H1 (cell line): ENCODE measurements at regions not wholly inside any gene's neighbourhood (a gene's known extent, or its start where the extent isn't known, plus 50 kb on each side); places are given as distances from the start of the nearest gene placed in this dataset.

Experiments
- CTCF ChIA-PET: fragments of 300-600 bp; sonication (Branson Sonifier 250); formaldehyde crosslinking; loops from one replicate; lab custom pipeline; 2021; ENCODE audit not compliant: partially characterized antibody; lab: Charles Lee
- POLR2A ChIA-PET: fragments of 300-600 bp; sonication (Branson Sonifier 250); formaldehyde crosslinking; loops from one replicate; lab custom pipeline; 2021; ENCODE audit warnings: inconsistent platforms; ENCODE audit not compliant: partially characterized antibody; lab: Charles Lee
- DNase-seq, 2 experiments: peaks; one replicate each; pipeline versions ENCODE4 v3.0.0 to v3.0.0-alpha.2; 2010 to 2022; ENCODE audit warnings: low spot score in 2 of 2, low read depth in 1 of 2, mixed read lengths in 1 of 2
- FAIRE-seq: peaks from 2 replicates; lab custom pipeline; 2011; peaks lifted over from hg19 to GRCh38; lab: Jason Lieb, UNC
- H2AFZ ChIP-seq: 2 replicates; pipeline ENCODE4 v1.8.1; 2012; ENCODE audit warnings: low read length, inconsistent platforms
- H2AK5ac ChIP-seq: 2 replicates; pipeline ENCODE4 v1.6.1; 2013; ENCODE audit warnings: low read depth, low read length
- H2BK120ac ChIP-seq: replicated peaks from 2 replicates; pipeline ENCODE3; 2013; ENCODE audit warnings: low read depth, low read length, inconsistent platforms
- H2BK12ac ChIP-seq: 2 replicates; pipeline ENCODE4 v1.6.1; 2013; ENCODE audit warnings: low read depth, low read length
- H2BK15ac ChIP-seq: 2 replicates; pipeline ENCODE4 v1.6.1; 2013; ENCODE audit warnings: low read length
- H2BK20ac ChIP-seq: 2 replicates; pipeline ENCODE4 v1.6.1; 2013; ENCODE audit warnings: low read length
- H2BK5ac ChIP-seq: 2 replicates; pipeline ENCODE4 v1.6.1; 2013; ENCODE audit warnings: low read depth, low read length
- H3K14ac ChIP-seq: 2 replicates; pipeline ENCODE4 v1.6.1; 2013; ENCODE audit warnings: inconsistent platforms; ENCODE audit not compliant: insufficient read length
- H3K18ac ChIP-seq: 2 replicates; pipeline ENCODE4 v1.6.1; 2013; ENCODE audit warnings: low read length; ENCODE audit errors: extremely low read depth
- H3K23ac ChIP-seq: 2 replicates; pipeline ENCODE4 v1.6.1; 2013; ENCODE audit warnings: inconsistent platforms; ENCODE audit not compliant: insufficient read length
- H3K23me2 ChIP-seq: 2 replicates; pipeline ENCODE4 v1.6.1; 2013; ENCODE audit warnings: low read depth, low read length
- H3K27ac ChIP-seq: 2 replicates; pipeline ENCODE4 v1.6.1; 2011; ENCODE audit warnings: low read depth, low read length, inconsistent platforms
- H3K27me3 ChIP-seq, 4 experiments: replicated peaks in 1 of 4; 1 replicate in 1 of 4; 2 replicates in 3 of 4; pipeline versions ENCODE4 v1.6.1 to v1.8.1; 2011 to 2013; ENCODE audit warnings: low read length in 3 of 4, mild to moderate bottlenecking in 3 of 4, inconsistent platforms in 2 of 4, mixed read lengths in 2 of 4, moderate library complexity in 1 of 4; ENCODE audit not compliant: control insufficient read depth in 3 of 4, insufficient read depth in 3 of 4; ENCODE audit errors: extremely low read depth in 1 of 4
- H3K36me3 ChIP-seq, 4 experiments: 2 replicates each; pipeline versions ENCODE4 v1.6.1 to v1.8.1; 2011 to 2013; ENCODE audit warnings: mild to moderate bottlenecking in 4 of 4, low read length in 3 of 4, moderate library complexity in 2 of 4, control low read depth in 1 of 4, inconsistent platforms in 1 of 4; ENCODE audit not compliant: insufficient read depth in 4 of 4, control insufficient read depth in 2 of 4
- H3K4ac ChIP-seq: replicated peaks from 2 replicates; pipeline ENCODE3; 2013; ENCODE audit warnings: low read length, low read depth, mixed read lengths, inconsistent platforms; ENCODE audit not compliant: insufficient read length
- H3K4me1 ChIP-seq, 4 experiments: replicated peaks in 1 of 4; 1 replicate in 1 of 4; 2 replicates in 3 of 4; pipeline versions ENCODE4 v1.6.1 to v1.8.1; 2011 to 2013; ENCODE audit warnings: low read length in 3 of 4, inconsistent platforms in 2 of 4, mixed read lengths in 1 of 4; ENCODE audit not compliant: insufficient read depth in 4 of 4, control insufficient read depth in 3 of 4
- H3K4me2 ChIP-seq, 2 experiments: 2 replicates each; pipeline versions ENCODE4 v1.6.1 to v1.8.1; 2011 to 2013; ENCODE audit warnings: low read depth in 2 of 2, low read length in 2 of 2, control low read depth in 1 of 2, inconsistent platforms in 1 of 2, mild to moderate bottlenecking in 1 of 2; ENCODE audit not compliant: insufficient read depth in 1 of 2
- H3K4me3 ChIP-seq, 4 experiments: fragments of 200-600, 300-600 bp in 1 of 4; sonication (generic), shearing (Covaris generic), sonication (Bioruptor Twin) in 1 of 4; 2 replicates each; pipeline versions ENCODE4 v1.5.1 to v1.8.1; 2011 to 2016; ENCODE audit warnings: low read length in 4 of 4, low read depth in 3 of 4, control low read depth in 2 of 4, inconsistent platforms in 2 of 4, mild to moderate bottlenecking in 2 of 4, mixed read lengths in 1 of 4, moderate library complexity in 1 of 4; ENCODE audit not compliant: insufficient read depth in 2 of 4; ENCODE audit errors: extremely low read depth in 1 of 4
- H3K56ac ChIP-seq: replicated peaks from 2 replicates; pipeline ENCODE3; 2013; ENCODE audit warnings: low read depth, mild to moderate bottlenecking, mixed read lengths, low read length, inconsistent platforms; ENCODE audit not compliant: insufficient read length
- H3K79me1 ChIP-seq: 2 replicates; pipeline ENCODE4 v1.6.1; 2013; ENCODE audit warnings: low read depth, low read length, control low read depth
- H3K79me2 ChIP-seq, 2 experiments: 2 replicates each; pipeline versions ENCODE4 v1.6.1 to v1.8.1; 2012 to 2013; ENCODE audit warnings: low read length in 2 of 2, mild to moderate bottlenecking in 2 of 2, inconsistent platforms in 1 of 2; ENCODE audit not compliant: insufficient read depth in 2 of 2, control insufficient read depth in 1 of 2
- H3K9ac ChIP-seq, 4 experiments: replicated peaks in 1 of 4; 1 replicate in 1 of 4; 2 replicates in 3 of 4; pipeline versions ENCODE4 v1.6.1 to v1.8.1; 2011 to 2013; ENCODE audit warnings: low read depth in 3 of 4, low read length in 3 of 4, control low read depth in 2 of 4, mild to moderate bottlenecking in 2 of 4, moderate library complexity in 2 of 4, inconsistent platforms in 1 of 4; ENCODE audit errors: extremely low read depth in 1 of 4
- H3K9me3 ChIP-seq, 2 experiments: 2 replicates each; pipeline versions ENCODE4 v1.6.1 to v1.8.1; 2012 to 2013; ENCODE audit warnings: mild to moderate bottlenecking in 2 of 2, moderate library complexity in 2 of 2, control low read depth in 1 of 2, inconsistent platforms in 1 of 2, low read depth in 1 of 2, low read length in 1 of 2, mixed read lengths in 1 of 2; ENCODE audit not compliant: insufficient read depth in 2 of 2
- H4K20me1 ChIP-seq, 2 experiments: replicated peaks in 1 of 2; 2 replicates each; pipeline versions ENCODE3 to v1.8.1; 2011 to 2013; ENCODE audit warnings: inconsistent platforms in 2 of 2, low read length in 2 of 2, mild to moderate bottlenecking in 1 of 2; ENCODE audit not compliant: insufficient read depth in 2 of 2, control insufficient read depth in 1 of 2
- H4K5ac ChIP-seq: 2 replicates; pipeline ENCODE4 v1.6.1; 2013; ENCODE audit warnings: low read length, low read depth, mixed read lengths, inconsistent platforms; ENCODE audit not compliant: insufficient read length
- H4K8ac ChIP-seq: 2 replicates; pipeline ENCODE4 v1.8.0; 2013; ENCODE audit warnings: mild to moderate bottlenecking, moderate library complexity, low read length, inconsistent platforms; ENCODE audit not compliant: insufficient read depth; ENCODE audit errors: extremely low read depth
- H4K91ac ChIP-seq: replicated peaks from 2 replicates; pipeline ENCODE3; 2013; ENCODE audit warnings: low read length, mixed read lengths, inconsistent platforms; ENCODE audit not compliant: insufficient read length
- CHD1 ChIP-seq: IDR thresholded peaks from 2 replicates; pipeline ENCODE4 v1.6.1; 2012; ENCODE audit warnings: low read depth, low read length, improper control_type of control experiment
- CREB1 ChIP-seq: IDR thresholded peaks from 2 replicates; pipeline ENCODE4 v1.6.1; 2012; ENCODE audit warnings: inconsistent platforms
- GTF2F1 ChIP-seq: IDR thresholded peaks from 2 replicates; pipeline ENCODE4 v1.6.1; 2012; ENCODE audit warnings: low read depth, low read length, improper control_type of control experiment, borderline replicate concordance
- SP2 ChIP-seq: IDR thresholded peaks from 2 replicates; pipeline ENCODE4 v1.6.1; 2012; ENCODE audit warnings: mild to moderate bottlenecking, low read length, inconsistent platforms
- TF ChIP-seq, protein P1 (sequence below): IDR thresholded peaks from 2 replicates; pipeline ENCODE4 v1.6.1; 2012; ENCODE audit warnings: inconsistent platforms

DNA sequence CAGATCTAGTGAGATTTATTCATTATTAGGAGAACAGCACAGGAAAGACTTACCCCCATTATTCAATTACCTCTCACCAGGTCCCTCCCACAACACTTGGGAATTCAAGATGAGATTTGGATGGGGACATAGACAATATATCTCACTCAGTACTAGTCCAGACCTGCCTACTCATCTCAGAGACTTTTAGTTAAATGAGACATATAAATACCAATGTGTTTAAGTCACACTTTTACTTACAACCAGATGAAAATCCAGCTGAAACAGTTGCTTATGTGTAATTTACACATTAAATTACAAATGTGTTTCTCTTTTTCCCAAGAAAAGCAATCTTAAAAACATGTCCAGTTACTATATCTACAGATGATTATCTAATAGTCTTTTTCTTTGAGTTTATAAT, 1145.6 kb downstream of the KCNT2 start:
- H3K9ac ChIP-seq, result no peak overlapping the region
- H4K8ac ChIP-seq, result no peak overlapping the region
- H3K4me1 ChIP-seq, result no peaks in the 10 kb centered on the region
- H3K4ac ChIP-seq, result no peak overlapping the region
- no peak overlapping the region for H3K14ac ChIP-seq
- TF ChIP-seq, protein P1, sequence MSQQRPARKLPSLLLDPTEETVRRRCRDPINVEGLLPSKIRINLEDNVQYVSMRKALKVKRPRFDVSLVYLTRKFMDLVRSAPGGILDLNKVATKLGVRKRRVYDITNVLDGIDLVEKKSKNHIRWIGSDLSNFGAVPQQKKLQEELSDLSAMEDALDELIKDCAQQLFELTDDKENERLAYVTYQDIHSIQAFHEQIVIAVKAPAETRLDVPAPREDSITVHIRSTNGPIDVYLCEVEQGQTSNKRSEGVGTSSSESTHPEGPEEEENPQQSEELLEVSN, result no peak
- TF ChIP-seq GTF2F1 (no peak), CREB1 (no peak), CHD1 (no peak), SP2 (no peak)
- H3K4me3 ChIP-seq, result no peak overlapping the region
- ChIA-PET CTCF (interaction anchor here (1.6 kb wide), 1 partner anchor 64 kb away, joined by 3 read pairs; no protein-coding TSS in a partner anchor), POLR2A (no interaction called here)
- H2BK20ac ChIP-seq, result no peak overlapping the region
- H4K5ac ChIP-seq, result no peak overlapping the region
- H3K23me2 ChIP-seq, result no peaks in the 10 kb centered on the region
- no peak overlapping the region for H3K23ac ChIP-seq
- H3K18ac ChIP-seq, result no peak overlapping the region
- H2BK120ac ChIP-seq, result no peak overlapping the region
- no peak overlapping the region for H2BK12ac ChIP-seq
- H2AFZ ChIP-seq, result no peak overlapping the region
- no peaks in the 10 kb centered on the region for H3K79me2 ChIP-seq
- H3K4me2 ChIP-seq, result no peak overlapping the region
- no peak overlapping the region for H4K91ac ChIP-seq
- no peak overlapping the region for H3K56ac ChIP-seq
- H2BK15ac ChIP-seq, result no peak overlapping the region
- H3K9me3 ChIP-seq, result no peaks in the 10 kb centered on the region
- no peaks in the 10 kb centered on the region for H4K20me1 ChIP-seq
- H3K27ac ChIP-seq, result no peak overlapping the region
- H2AK5ac ChIP-seq, result no peak overlapping the region
- no peaks in the 10 kb centered on the region for H3K36me3 ChIP-seq
- DNase-seq, result no peak
- H2BK5ac ChIP-seq, result no peak overlapping the region
- no peaks in the 10 kb centered on the region for H3K27me3 ChIP-seq
- FAIRE-seq, result no peak
- H3K79me1 ChIP-seq, result no peaks in the 10 kb centered on the region
